ENCODE measurements at regions not wholly inside any gene's neighbourhood (a gene's known extent, or its start where the extent isn't known, plus 50 kb on each side); places are given as distances from the start of the nearest gene placed in this dataset.
"Not testable (repeated sequence)": the region's sequence is repeated elsewhere in the genome, so short reads cannot be mapped to it uniquely, and the experiment has no call there.

- DNase-seq (ENCODE audit: low read depth) = no peak
Observed at GRCh38 chr11:13782390-13783075, 114.1 kb downstream of the FAR1 start.

DNA sequence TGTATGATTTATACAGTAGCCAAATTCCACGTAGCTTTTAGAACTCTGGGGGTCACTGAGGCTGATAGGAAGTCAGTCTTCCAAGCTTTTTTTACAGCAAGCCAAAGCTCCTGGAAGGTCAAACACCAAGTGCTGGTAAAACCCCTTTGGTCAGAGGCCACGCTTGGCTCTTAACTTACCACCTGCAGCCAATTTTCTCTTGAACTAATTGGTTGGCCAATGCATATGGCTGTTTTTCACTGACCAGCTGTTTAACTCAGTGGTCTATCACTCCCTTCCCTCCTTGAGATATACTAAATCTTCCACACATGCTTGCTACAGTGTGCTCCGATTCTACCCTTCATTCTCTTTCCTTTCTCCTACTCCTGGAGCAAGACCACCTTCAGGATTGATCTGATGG, 116.0 kb downstream of the FAR1 start:
- DNase-seq (ENCODE audit: low read depth) = no peak

DNA sequence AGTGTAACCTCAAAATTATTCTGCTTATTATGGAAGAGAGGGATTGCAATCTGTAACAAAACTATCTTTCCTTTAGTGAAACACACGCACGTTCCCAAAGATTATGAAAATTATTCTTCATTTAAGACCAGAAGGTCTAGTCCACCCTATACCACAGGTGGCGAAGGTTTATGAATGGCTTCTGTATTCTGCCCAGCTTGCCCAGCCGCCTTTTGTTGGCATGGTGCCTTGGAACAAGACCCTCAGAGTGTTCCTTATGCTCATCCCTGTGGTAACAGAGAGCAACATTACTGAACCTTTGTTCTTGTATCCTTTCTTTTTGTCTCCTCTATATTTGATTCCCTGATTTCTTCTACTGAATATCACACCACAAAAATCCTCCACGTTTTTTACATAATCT, 116.4 kb downstream of the FAR1 start:
- no peak for DNase-seq (ENCODE audit: low read depth)

DNA sequence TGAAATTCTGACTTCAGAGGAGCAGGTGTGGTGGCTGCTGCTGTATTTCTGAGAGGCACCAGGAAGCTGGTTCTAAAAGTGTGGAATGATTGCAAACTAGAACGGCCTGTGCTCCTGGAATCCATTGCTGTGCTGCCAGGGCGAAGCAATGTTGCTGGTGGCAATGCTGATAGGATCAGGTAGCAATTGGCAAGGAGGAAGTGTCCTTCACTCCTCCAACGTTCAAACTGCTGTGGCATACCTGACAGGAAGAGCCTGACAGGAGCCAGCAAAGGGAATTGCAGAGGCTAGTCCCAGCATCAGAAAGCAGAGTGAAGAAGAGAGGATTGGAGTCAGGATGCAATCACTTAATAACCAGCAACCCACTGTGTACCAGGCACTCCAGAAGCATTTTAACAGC, 118.2 kb downstream of the FAR1 start:
- no peak for DNase-seq (ENCODE audit: low read depth)

DNA sequence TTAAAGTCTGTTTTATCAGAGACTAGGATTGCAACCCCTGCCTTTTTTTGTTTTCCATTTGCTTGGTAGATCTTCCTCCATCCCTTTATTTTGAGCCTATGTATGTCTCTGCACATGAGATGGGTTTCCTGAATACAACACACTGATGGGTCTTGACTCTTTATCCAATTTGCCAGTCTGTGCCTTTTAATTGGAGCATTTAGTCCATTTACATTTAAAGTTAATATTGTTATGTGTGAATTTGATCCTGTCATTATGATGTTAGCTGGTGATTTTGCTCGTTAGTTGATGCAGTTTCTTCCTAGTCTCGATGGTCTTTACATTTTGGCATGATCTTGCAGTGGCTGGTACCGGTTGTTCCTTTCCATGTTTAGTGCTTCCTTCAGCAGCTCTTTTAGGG, 129.1 kb downstream of the FAR1 start:
- not testable (repeated sequence) for DNase-seq (ENCODE audit: low read depth)

DNA sequence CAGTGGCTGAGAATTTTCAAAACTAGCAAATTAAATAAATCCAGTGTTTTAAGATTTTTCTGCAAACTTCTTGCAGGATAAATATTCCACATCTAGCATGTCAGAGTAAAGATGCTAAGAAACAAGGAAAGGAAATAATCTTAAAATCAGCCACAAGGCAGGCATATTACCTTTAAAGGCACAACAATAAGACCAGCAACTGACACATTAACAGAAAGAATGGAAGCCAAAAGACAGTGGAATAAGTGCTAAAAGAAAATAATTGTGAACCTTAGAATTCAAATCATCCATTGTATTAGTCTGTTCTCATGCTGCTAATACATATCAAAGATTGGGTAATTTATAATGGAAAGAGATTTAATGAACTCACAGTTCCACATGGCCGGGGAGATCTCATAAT, 132.4 kb downstream of the FAR1 start:
- no peak for DNase-seq (ENCODE audit: low read depth)

DNA sequence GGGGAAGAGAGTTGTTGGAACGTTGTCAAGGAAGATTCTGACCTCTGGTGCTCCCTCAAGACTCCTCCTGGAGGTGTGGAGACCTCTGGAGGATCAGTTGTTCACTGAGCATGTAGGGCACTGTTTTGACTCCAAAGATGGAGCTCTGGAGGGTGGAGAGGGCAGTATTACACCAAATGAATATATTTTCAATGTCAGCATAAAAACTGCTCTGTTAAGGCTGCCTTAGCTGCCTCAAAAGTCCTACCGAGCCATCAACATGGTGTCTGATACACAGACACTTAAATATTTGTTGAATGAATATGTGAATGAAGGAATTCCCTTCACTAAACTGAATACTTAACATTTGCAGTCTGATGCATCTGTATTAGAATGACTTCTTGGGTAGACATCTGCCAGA, 144.2 kb upstream of the SPON1 start:
- DNase-seq (ENCODE audit: low read depth) = no peak

DNA sequence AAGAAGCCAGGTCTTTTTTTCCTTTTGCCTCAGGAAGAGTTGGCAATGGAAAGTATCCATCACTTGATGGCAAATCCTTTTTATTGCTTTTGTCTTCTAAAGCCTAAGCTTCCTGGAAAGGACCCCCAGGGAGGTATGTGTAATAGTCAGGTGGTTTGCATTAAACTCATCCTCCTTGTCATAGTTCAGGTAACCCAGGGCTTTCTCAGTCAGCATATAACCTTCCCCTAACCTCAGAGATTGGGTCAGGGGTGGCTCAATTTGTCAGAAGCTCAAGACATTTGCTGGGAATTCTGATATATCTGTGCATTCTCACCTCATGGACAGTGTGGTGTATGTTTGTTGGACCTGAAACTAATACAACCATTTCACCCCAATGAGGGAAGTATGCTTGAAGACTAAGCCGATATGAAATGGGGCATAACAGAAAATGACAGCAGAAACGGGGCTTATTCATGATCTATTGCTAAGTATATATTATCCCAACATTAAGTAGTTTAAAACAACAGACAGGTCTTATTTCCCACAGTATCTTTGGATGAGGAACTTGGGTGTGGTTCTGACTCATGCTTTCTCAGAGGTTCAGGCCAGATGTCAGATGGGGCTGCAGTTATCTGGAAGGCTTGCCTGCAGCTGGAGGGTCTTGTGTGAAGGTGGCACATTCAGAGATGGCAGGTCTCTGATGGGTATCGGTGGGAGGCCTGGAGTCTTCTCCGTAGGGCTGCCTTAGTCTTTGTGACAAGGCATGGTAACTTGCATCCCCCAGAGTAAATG, 135.8 kb upstream of the SPON1 start:
- DNase-seq (ENCODE audit: low read depth) = no peak

GRCh38 chr11:13831696-13832095, 130.8 kb upstream of the SPON1 start:
- no peak for DNase-seq (ENCODE audit: low read depth)

DNA sequence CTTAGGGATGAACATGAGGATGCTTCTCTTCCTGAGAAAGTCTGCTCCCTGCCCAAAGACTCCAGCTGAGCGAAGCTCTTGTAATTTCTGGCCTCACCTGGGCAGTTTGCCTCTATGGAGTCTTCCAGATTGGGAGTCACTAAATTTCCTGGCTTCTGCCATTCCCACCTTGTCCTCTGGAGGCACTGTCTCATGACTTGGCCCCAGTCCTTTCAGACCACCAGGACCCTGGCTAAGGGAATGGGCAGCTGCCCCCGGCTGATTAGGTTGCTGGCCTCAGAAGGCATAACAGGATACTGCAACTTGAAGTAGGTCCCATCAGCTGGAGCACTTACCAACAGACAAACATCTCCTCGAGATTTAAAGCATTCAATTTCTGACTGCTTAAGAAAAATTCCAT, 128.1 kb upstream of the SPON1 start:
- no peak for DNase-seq (ENCODE audit: low read depth)

GRCh38 chr11:13836666-13837065, 125.9 kb upstream of the SPON1 start:
- DNase-seq (ENCODE audit: low read depth) = no peak

- DNase-seq (ENCODE audit: low read depth) = no peak
Observed at GRCh38 chr11:13837286-13837685, 125.2 kb upstream of the SPON1 start.

GRCh38 chr11:13841393-13841792, 121.1 kb upstream of the SPON1 start:
- no peak for DNase-seq (ENCODE audit: low read depth)

DNA sequence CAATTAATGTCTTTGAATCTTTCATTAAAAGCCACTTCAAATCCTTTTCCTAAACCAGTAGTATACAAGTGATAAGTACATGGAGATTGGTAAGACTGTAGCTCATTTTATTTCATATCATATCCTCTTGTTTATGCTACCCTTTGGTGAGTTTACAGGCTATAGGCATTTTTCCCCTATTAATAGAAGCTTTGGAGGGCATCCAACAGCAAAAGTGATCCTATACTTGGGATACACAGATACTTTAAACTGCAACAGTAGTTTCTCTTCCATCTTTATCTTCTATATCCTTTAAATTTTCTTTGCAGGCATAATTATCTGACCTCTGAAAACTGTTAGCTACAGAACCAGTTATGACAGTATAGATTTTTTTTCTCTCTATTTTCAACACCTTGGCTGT, 114.5 kb upstream of the SPON1 start:
- DNase-seq (ENCODE audit: low read depth) = no peak

DNA sequence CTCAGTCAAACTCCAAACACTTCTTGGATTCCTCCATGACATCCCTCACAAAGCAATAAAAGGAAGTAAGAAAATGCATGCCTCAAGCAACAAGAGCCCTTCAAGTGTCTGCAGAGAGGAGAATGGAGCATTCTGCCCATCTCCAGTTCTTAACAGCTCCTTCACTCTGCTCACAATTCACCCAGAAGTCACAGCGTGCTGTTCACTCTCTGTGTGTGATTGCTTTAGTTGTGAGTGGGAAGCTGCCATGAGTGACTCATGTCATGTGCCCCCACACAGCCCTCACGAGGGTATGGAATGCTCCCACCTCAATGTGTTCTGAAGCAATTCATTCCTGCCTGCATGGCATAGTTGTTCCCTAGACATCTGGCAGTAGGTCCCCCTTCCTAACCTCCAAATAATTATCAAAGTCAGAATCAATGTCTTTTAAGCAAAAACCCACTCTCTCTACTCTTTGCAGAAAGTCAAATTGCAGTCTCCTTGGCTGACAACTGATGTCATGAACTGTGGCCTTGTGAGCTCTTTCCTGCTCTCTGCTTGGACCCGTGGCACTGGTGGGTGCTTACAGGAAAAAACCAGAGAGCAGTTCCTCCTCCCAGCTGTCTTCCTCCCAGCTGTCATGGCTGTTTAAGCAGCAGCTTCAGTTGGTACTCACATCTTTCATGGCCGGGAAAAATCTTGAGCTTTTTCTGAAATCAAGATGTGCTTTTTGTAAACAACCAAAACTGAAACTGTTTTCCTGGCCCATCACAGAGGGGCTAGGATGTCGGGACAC, 112.1 kb upstream of the SPON1 start:
- no peak for DNase-seq (ENCODE audit: low read depth)

DNA sequence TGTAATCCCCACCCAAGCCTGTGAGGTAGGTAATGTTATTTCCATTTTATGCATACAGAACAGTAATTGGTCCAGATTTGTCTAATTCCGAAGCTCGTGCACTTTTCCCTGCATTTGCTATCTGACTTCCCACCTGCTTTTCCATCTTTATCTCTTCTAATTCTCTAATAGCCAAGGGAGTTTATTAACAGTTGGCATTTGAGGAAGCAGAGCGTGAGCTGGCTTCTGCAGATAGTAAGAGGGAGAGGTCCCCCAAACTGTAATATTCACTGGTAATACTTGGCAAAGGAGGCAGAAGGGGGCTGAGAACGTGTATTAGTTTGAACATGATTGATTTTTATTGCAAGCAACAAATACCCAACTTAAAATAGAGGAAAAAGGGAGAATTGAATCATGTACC, 110.8 kb upstream of the SPON1 start:
- DNase-seq (ENCODE audit: low read depth) = no peak

- DNase-seq (ENCODE audit: low read depth) = no peak
Observed at GRCh38 chr11:13852481-13852880, 110.0 kb upstream of the SPON1 start.

DNA sequence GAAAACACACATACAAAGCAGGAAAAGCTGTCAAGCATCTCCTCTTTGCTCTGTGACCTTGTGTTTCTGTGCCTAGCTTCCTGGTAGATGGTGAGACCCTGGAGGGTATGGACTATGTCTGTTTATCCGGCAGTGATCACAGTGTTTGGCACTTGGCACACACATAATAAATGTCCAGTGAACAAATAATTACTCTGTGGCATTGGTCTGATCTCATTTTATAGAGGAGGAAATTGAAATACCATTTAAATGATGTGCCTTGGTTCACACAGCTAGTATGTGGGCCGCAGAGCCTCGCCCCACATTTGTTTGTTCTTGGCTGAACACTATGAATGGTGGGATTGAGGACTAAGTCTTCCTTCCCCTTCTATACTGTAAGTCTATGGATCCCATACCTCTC, 104.7 kb upstream of the SPON1 start:
- DNase-seq (ENCODE audit: low read depth) = no peak

GRCh38 chr11:13859892-13860291, 102.6 kb upstream of the SPON1 start:
- peak; percentile 22 for DNase-seq (ENCODE audit: low read depth)

DNA sequence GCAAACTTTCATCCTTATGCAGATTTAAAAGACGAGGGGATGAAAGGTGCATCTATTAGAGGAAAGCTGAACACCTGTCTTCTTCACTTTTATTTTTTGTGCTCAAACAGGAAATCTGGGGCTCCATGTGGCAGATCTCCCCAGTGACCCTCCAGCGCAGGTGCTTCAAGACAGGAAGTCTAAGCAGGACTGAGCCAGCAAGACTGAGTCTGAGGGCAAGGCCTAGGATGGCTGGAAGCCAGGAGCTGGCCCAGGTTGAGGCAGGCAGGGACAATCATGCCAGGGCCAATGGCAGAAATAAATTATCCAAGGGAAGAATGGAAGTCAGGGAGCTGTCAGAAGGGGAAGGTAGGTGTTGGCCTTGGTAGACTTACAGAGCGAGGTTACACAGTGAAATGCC, 101.1 kb upstream of the SPON1 start:
- no peak for DNase-seq (ENCODE audit: low read depth)

- DNase-seq (ENCODE audit: low read depth) = no peak
Observed at GRCh38 chr11:13862845-13863392, 99.6 kb upstream of the SPON1 start.

DNA sequence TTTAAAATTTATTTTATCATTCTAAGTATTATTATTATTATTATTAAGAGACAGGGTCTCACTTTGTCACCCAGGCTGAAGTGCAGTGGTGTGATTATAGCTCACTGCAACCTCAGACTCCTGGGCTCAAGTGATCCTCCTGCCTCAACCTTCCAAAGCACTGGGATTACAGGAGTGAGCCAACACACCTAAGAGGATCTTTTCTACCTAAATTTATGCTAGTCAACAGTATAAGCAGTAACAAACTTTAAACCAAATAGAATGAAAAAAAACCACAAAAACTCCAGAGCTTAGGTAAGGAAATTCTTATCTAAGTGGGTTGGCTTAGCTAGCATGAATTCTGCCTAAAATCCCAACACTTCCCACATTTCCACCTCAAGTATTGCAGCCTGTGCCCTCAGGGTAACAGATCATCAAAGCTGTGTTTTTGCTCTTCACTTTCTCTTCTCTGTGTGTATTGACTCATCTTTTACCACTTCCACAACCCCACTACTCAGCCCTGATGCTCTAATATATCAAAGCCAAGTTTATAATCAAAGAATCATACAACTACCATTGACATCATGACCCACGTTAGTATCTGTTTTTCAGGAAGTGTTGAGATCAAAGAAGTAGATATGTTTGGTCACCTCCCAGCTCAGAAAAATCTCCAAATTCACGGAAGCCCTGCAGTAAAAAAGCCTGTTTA, 93.7 kb upstream of the SPON1 start:
- no peak for DNase-seq (ENCODE audit: low read depth)
